HFFc6 (cell line): ENCODE measurements at regions not wholly inside any gene's neighbourhood (a gene's known extent, or its start where the extent isn't known, plus 50 kb on each side); places are given as distances from the start of the nearest gene placed in this dataset.

Experiments used
- DNase-seq: peaks from one replicate; pipeline ENCODE4 v3.0.0-alpha.2; 2018
- H3K27ac Mint-ChIP-seq: 2 replicates; pipeline ENCODE4 v1.8.0; 2020; ENCODE audit warnings: mild to moderate bottlenecking, mixed read lengths
- H3K27me3 Mint-ChIP-seq: 2 replicates; pipeline ENCODE4 v1.8.0; 2021; ENCODE audit warnings: mild to moderate bottlenecking, moderate library complexity, mixed read lengths; ENCODE audit not compliant: insufficient read depth
- H3K36me3 Mint-ChIP-seq: 2 replicates; pipeline ENCODE4 v1.8.0; 2021; ENCODE audit warnings: low read depth, mixed read lengths
- H3K4me1 Mint-ChIP-seq: 2 replicates; pipeline ENCODE4 v1.8.0; 2020; ENCODE audit warnings: low read depth, mixed read lengths
- H3K4me3 Mint-ChIP-seq: 2 replicates; pipeline ENCODE4 v1.8.0; 2020; ENCODE audit warnings: mild to moderate bottlenecking, moderate library complexity, mixed read lengths
- H3K9me3 Mint-ChIP-seq: 2 replicates; pipeline ENCODE4 v1.8.0; 2020; ENCODE audit warnings: mild to moderate bottlenecking, mixed read lengths
- TF ChIP-seq, protein P1 (sequence below): fragments of 200-600 bp; sonication (generic); IDR thresholded peaks from 2 replicates; pipeline ENCODE4 v1.5.0; 2021; ENCODE audit warnings: antibody characterized with exemption, mild to moderate bottlenecking

DNA sequence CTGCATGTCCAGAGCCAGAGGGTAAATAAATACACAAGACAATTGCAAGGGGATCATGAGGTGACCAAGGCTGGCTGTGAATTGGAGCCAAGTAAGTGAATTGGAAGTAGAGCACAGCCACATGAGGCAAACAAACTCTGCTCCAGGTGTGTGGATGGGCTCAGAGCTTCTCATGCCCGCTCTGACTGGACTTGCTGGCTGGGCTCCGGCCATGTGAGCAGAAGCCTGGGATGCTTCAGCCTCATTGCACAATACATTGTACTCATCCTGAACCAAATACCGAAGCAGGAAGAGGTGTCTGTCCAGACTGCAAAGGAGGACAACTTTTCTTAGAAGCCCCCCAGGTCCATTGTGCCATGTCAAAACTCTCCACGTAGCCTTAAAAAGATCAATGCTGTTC, 193.0 kb downstream of the TTC8 start:
- no peak overlapping the region for H3K4me3 Mint-ChIP-seq

DNA sequence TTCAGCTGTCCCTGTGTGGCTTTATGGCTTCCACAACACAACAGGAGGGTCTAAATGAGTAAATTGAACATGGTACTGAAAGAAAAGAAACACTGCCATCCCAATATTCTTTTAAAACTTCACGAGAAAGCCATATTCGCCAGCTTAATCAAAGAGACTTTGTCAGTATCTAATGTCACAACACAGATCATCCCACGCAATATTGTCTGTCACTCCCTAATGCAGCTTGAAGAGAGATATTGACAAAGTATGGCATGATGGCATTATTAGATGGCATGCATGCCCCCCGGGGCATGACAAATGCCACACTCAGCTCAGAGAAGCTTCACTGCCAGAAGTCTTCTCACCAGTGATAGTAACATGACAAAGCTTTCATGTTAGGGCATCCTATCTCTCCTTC, 197.8 kb downstream of the TTC8 start:
- no peak overlapping the region for H3K27ac Mint-ChIP-seq
- DNase-seq: no peak
- H3K9me3 Mint-ChIP-seq: no peaks in the 10 kb centered on the region
- no peaks in the 10 kb centered on the region for H3K36me3 Mint-ChIP-seq
- peaks cover 16% of the 10 kb centered on the region for H3K4me1 Mint-ChIP-seq
- TF ChIP-seq, protein P1, sequence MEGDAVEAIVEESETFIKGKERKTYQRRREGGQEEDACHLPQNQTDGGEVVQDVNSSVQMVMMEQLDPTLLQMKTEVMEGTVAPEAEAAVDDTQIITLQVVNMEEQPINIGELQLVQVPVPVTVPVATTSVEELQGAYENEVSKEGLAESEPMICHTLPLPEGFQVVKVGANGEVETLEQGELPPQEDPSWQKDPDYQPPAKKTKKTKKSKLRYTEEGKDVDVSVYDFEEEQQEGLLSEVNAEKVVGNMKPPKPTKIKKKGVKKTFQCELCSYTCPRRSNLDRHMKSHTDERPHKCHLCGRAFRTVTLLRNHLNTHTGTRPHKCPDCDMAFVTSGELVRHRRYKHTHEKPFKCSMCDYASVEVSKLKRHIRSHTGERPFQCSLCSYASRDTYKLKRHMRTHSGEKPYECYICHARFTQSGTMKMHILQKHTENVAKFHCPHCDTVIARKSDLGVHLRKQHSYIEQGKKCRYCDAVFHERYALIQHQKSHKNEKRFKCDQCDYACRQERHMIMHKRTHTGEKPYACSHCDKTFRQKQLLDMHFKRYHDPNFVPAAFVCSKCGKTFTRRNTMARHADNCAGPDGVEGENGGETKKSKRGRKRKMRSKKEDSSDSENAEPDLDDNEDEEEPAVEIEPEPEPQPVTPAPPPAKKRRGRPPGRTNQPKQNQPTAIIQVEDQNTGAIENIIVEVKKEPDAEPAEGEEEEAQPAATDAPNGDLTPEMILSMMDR: no peak
- peaks cover 4% of the 10 kb centered on the region for H3K27me3 Mint-ChIP-seq
- H3K4me3 Mint-ChIP-seq: no peak overlapping the region

More for the DNA sequence above, 193.0 kb downstream of the TTC8 start:
- TF ChIP-seq, protein P1: no peak
- no peak for DNase-seq
- no peak overlapping the region for H3K27ac Mint-ChIP-seq
- H3K27me3 Mint-ChIP-seq: peaks cover 5% of the 10 kb centered on the region
- H3K4me1 Mint-ChIP-seq: peaks cover 2% of the 10 kb centered on the region; the same call in 1 of the 2 replicates
- no peaks in the 10 kb centered on the region for H3K9me3 Mint-ChIP-seq
- no peaks in the 10 kb centered on the region for H3K36me3 Mint-ChIP-seq

DNA sequence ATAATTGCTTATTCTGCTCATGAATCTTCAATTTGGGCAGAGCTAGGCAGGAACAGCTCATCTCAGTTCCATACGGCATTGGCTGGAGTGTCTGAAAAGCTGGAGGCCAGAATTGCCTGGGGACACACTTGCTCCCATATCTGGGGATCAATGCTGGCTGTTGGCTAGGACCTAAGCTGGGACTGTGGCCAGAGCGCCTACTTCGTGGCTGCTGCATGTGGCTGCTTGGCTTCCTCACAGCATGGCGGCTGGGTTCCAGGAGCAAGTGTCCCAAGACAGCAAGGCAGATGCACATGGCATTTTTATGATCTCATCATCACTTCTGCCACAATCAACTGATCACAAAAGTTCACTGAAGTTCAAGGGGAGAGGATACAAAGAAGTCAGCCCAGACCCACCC, 200.2 kb downstream of the TTC8 start:
- H3K4me1 Mint-ChIP-seq: peaks cover 16% of the 10 kb centered on the region
- DNase-seq: no peak
- H3K4me3 Mint-ChIP-seq: no peak overlapping the region
- H3K27me3 Mint-ChIP-seq: peaks cover 4% of the 10 kb centered on the region; the same call in 1 of the 2 replicates
- TF ChIP-seq, protein P1: no peak
- no peaks in the 10 kb centered on the region for H3K9me3 Mint-ChIP-seq
- no peak overlapping the region for H3K27ac Mint-ChIP-seq
- H3K36me3 Mint-ChIP-seq: no peaks in the 10 kb centered on the region

DNA sequence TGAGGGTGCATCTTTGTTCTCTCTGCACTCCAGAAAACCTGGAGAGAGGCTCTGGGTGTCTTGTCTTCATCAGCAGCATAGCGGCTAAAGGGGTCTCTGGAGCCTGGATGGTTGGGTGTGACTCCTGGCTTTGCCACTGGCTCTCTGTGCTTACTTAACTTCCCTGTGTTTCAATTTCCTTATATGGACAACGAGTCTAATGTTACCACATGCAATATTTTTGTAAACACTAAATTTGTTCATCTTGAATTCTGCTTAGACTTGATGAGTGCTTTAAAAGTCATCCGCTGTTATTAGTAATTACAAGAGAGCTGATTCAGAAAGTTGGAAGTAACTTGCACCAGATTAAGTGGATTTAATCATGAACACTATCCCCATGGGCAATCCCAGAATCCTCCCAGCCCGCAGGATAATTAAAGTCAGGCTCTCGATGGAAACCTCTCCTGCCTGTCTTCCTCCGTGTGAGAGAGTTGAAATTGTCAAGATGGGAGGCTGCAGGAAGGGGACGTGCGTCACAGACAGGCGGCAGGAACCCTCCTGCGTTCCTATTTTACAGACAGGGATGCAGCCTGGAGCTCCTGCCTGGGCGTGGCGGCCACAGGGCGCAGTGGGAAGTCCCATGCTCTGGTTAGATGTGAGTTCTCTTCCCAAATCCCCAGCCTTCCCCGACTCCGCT, 201.2 kb downstream of the TTC8 start:
- peaks cover 16% of the 10 kb centered on the region for H3K4me1 Mint-ChIP-seq
- H3K36me3 Mint-ChIP-seq: no peaks in the 10 kb centered on the region
- peak; percentile 37 for DNase-seq
- H3K4me3 Mint-ChIP-seq: peak overlapping the region; percentile 69
- TF ChIP-seq, protein P1: no peak
- no peaks in the 10 kb centered on the region for H3K9me3 Mint-ChIP-seq
- peak overlapping the region; percentile 71 for H3K27ac Mint-ChIP-seq
- H3K27me3 Mint-ChIP-seq: peaks cover 7% of the 10 kb centered on the region

DNA sequence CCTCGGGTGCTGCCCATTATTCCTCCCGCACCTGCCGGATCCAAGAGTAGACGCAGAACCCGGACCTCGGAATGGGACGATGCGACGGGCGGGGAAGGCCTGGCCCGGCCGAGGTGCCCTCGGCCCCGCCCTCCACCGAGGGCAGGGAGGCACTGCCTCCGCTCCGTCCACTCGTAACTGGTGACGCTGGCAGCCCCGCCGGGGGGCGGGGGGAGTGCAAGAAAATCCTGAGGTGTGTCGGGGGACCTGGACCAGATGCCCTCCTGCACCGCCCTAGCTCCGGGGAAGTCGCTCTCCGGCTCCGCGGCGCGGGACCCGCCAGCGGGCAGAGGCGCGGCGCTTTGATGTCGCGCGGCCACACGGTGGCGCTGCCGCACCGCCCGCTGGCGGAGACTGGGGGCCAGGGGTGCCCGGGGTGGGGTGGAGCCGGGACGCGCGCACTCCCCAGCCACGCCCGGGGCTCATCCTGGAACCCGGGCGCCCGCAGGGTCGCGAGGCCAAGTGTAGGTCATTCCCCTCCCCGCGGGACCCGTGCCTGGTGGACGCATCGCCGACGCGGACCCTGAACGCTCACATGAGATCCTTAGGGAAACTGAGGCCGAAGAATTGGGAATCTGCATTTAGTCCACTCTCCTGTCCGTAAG, 202.8 kb downstream of the TTC8 start:
- H3K27ac Mint-ChIP-seq: no peak overlapping the region
- H3K4me1 Mint-ChIP-seq: peaks cover 16% of the 10 kb centered on the region
- no peak for DNase-seq
- no peaks in the 10 kb centered on the region for H3K9me3 Mint-ChIP-seq
- peak overlapping the region; percentile 72 for H3K4me3 Mint-ChIP-seq
- TF ChIP-seq, protein P1: peak; percentile 99
- H3K27me3 Mint-ChIP-seq: peaks cover 7% of the 10 kb centered on the region
- H3K36me3 Mint-ChIP-seq: no peaks in the 10 kb centered on the region
